SK-N-SH treated with all-trans-retinoic acid at 6 μM for 48 hours (cell line): ENCODE measurements at regions not wholly inside any gene's neighbourhood (a gene's known extent, or its start where the extent isn't known, plus 50 kb on each side); places are given as distances from the start of the nearest gene placed in this dataset.
A peak's percentile ranks its signal among the peaks of the same experiment; 100 is the strongest.

ENCODE experiments used
- ATAC-seq: fragments of 200-7000 bp; cut with Tn5 transposase; 3 replicates; pipeline ENCODE4 v1.9.1; 2020; ENCODE audit warnings: mild to moderate bottlenecking, moderate library complexity
- ARNTL ChIP-seq: fragments of 450-650 bp; formaldehyde crosslinking; IDR thresholded peaks from 2 replicates; pipeline ENCODE4 v1.5.0; 2020; ENCODE audit warnings: low read depth, mild to moderate bottlenecking, moderate library complexity, borderline replicate concordance
- BACH2 ChIP-seq: fragments of 250-450 bp; sonication (Bioruptor Pico); IDR thresholded peaks from 2 replicates; pipeline ENCODE4 v1.9.0; 2021; ENCODE audit warnings: mild to moderate bottlenecking, borderline replicate concordance
- CREB5 ChIP-seq: fragments of 250-450 bp; sonication (Bioruptor Pico); IDR thresholded peaks from 2 replicates; pipeline ENCODE4 v1.5.1; 2020; ENCODE audit warnings: low read depth, mild to moderate bottlenecking, moderate library complexity
- CSRNP3 ChIP-seq: fragments of 250-450 bp; sonication (Bioruptor Pico); IDR thresholded peaks from 2 replicates; pipeline ENCODE4 v1.5.1; 2021; ENCODE audit warnings: mild to moderate bottlenecking, moderate library complexity
- ESRRG ChIP-seq: fragments of 250-450 bp; sonication (Bioruptor Pico); IDR thresholded peaks from 2 replicates; pipeline ENCODE4 v1.6.1; 2021; ENCODE audit warnings: mild to moderate bottlenecking
- GLIS3 ChIP-seq: fragments of 250-450 bp; sonication (Bioruptor Pico); IDR thresholded peaks from 2 replicates; pipeline ENCODE4 v1.5.0; 2020; ENCODE audit warnings: mild to moderate bottlenecking, moderate library complexity
- ISL1 ChIP-seq: fragments of 250-450 bp; sonication (Bioruptor Pico); IDR thresholded peaks from 2 replicates; pipeline ENCODE4 v2.1.2; 2022; ENCODE audit warnings: mild to moderate bottlenecking, moderate library complexity
- OSR1 ChIP-seq: fragments of 250-450 bp; sonication (Bioruptor Pico); IDR thresholded peaks from 2 replicates; pipeline ENCODE4 v1.8.0; 2022; ENCODE audit warnings: moderate library complexity, mild to moderate bottlenecking, inconsistent platforms
- PATZ1 ChIP-seq: fragments of 250-450 bp; sonication (Bioruptor Pico); IDR thresholded peaks from 2 replicates; pipeline ENCODE4 v1.8.0; 2020; ENCODE audit warnings: mild to moderate bottlenecking, moderate library complexity, borderline replicate concordance
- POU6F1 ChIP-seq: fragments of 250-450 bp; sonication (Bioruptor Pico); IDR thresholded peaks from 2 replicates; pipeline ENCODE4 v1.8.0; 2021; ENCODE audit warnings: low read depth, mild to moderate bottlenecking, moderate library complexity, borderline replicate concordance
- PPARA ChIP-seq: fragments of 250-450 bp; sonication (Bioruptor Pico); IDR thresholded peaks from 2 replicates; pipeline ENCODE4 v1.5.0; 2020; ENCODE audit warnings: mild to moderate bottlenecking, borderline replicate concordance
- RARB ChIP-seq: fragments of 250-450 bp; sonication (Bioruptor Pico); IDR thresholded peaks from 2 replicates; pipeline ENCODE4 v1.8.0; 2021; ENCODE audit warnings: mild to moderate bottlenecking, moderate library complexity
- SNAI2 ChIP-seq: fragments of 250-450 bp; sonication (Bioruptor Pico); IDR thresholded peaks from 2 replicates; pipeline ENCODE4 v1.5.0; 2020; ENCODE audit warnings: mild to moderate bottlenecking, moderate library complexity
- TCF4 ChIP-seq: fragments of 250-450 bp; sonication (Bioruptor Pico); IDR thresholded peaks from 2 replicates; pipeline ENCODE4 v1.8.0; 2021; ENCODE audit warnings: mild to moderate bottlenecking, moderate library complexity, borderline replicate concordance
- TOX ChIP-seq: fragments of 250-450 bp; sonication (Bioruptor Pico); IDR thresholded peaks from 2 replicates; pipeline ENCODE4 v1.8.0; 2021; ENCODE audit warnings: mild to moderate bottlenecking, moderate library complexity, borderline replicate concordance
- TSHZ2 ChIP-seq: fragments of 250-450 bp; sonication (Bioruptor Pico); IDR thresholded peaks from 2 replicates; pipeline ENCODE4 v1.5.0; 2020; ENCODE audit warnings: mild to moderate bottlenecking, moderate library complexity
- ZFP3 ChIP-seq: fragments of 250-450 bp; sonication (Bioruptor Pico); IDR thresholded peaks from 2 replicates; pipeline ENCODE4 v1.5.0; 2020; ENCODE audit warnings: mild to moderate bottlenecking, moderate library complexity
- ZFP30 ChIP-seq: fragments of 450-650 bp; formaldehyde crosslinking; IDR thresholded peaks from 2 replicates; pipeline ENCODE4 v1.5.0; 2022; ENCODE audit warnings: mild to moderate bottlenecking, moderate library complexity
- ZNF565 ChIP-seq: fragments of 450-650 bp; formaldehyde crosslinking; conservative IDR thresholded peaks from 2 replicates; pipeline ENCODE4 v1.5.0; 2020; ENCODE audit warnings: low read depth, mild to moderate bottlenecking, moderate library complexity
- ZNF70 ChIP-seq: fragments of 450-650 bp; formaldehyde crosslinking; IDR thresholded peaks from 2 replicates; pipeline ENCODE4 v1.5.0; 2020; ENCODE audit warnings: mild to moderate bottlenecking, moderate library complexity
- ZNF8 ChIP-seq: fragments of 450-650 bp; formaldehyde crosslinking; IDR thresholded peaks from 2 replicates; pipeline ENCODE4 v1.5.0; 2020; ENCODE audit warnings: mild to moderate bottlenecking, moderate library complexity

- no peak for TF ChIP-seq RARB (CRISPR knock-in tag)
- no peak for TF ChIP-seq ZNF70 (CRISPR knock-in tag)
- no peak for TF ChIP-seq CREB5 (CRISPR knock-in tag)
- TF ChIP-seq SNAI2 (CRISPR knock-in tag): no peak
- no peak for TF ChIP-seq ISL1 (CRISPR knock-in tag)
- no peak for TF ChIP-seq ARNTL (CRISPR knock-in tag)
- no peak for TF ChIP-seq BACH2
- TF ChIP-seq ZFP30 (CRISPR knock-in tag): no peak
- TF ChIP-seq ZFP3: no peak
- no peak for TF ChIP-seq ZNF565 (CRISPR knock-in tag)
- TF ChIP-seq ZNF8 (CRISPR knock-in tag): no peak
- no peak for TF ChIP-seq TOX (CRISPR knock-in tag)
- TF ChIP-seq TCF4: no peak
- no peak for TF ChIP-seq PATZ1 (CRISPR knock-in tag)
- no peak for TF ChIP-seq PPARA (CRISPR knock-in tag)
- TF ChIP-seq OSR1: no peak
- no peak for TF ChIP-seq ESRRG (CRISPR knock-in tag)
- TF ChIP-seq GLIS3 (CRISPR knock-in tag): no peak
- no peak for TF ChIP-seq POU6F1 (CRISPR knock-in tag)
- no peak for TF ChIP-seq TSHZ2 (CRISPR knock-in tag)
- ATAC-seq: 0 out of 3 replicates have a peak, but pooled peaks have one; percentile 36
These were observed 190.7 kb upstream of the CNTN6 start for GRCh38 chr3:901953-902778.

GRCh38 chr3:905217-905616 is 187.6 kb upstream of the CNTN6 start:
- no peak for ATAC-seq
- TF ChIP-seq ZFP30 (CRISPR knock-in tag): no peak
- no peak for TF ChIP-seq ESRRG (CRISPR knock-in tag)
- no peak for TF ChIP-seq CSRNP3 (CRISPR knock-in tag)
- no peak for TF ChIP-seq CREB5 (CRISPR knock-in tag)
- no peak for TF ChIP-seq OSR1
- no peak for TF ChIP-seq SNAI2 (CRISPR knock-in tag)
- TF ChIP-seq ZNF70 (CRISPR knock-in tag): no peak
- no peak for TF ChIP-seq BACH2
- TF ChIP-seq ZNF8 (CRISPR knock-in tag): no peak
- TF ChIP-seq ARNTL (CRISPR knock-in tag): no peak
- TF ChIP-seq TOX (CRISPR knock-in tag): no peak
- TF ChIP-seq RARB (CRISPR knock-in tag): no peak
- no peak for TF ChIP-seq ZFP3
- no peak for TF ChIP-seq TCF4
- TF ChIP-seq ZNF565 (CRISPR knock-in tag): no peak
- no peak for TF ChIP-seq GLIS3 (CRISPR knock-in tag)
